Lung (tissue), 11 donors: ENCODE measurements at regions not wholly inside any gene's neighbourhood (a gene's known extent, or its start where the extent isn't known, plus 50 kb on each side); places are given as distances from the start of the nearest gene placed in this dataset.

Experiments used
- ATAC-seq: fragments of 200-7000 bp; cut with Tn5 transposase; one replicate; pipeline ENCODE4 v1.9.1; 2020; ENCODE audit warnings: moderate number of reproducible peaks; ENCODE audit not compliant: insufficient read depth, low FRiP score
- DNase-seq, 3 donors: peaks; one replicate each; pipeline ENCODE4 v3.0.0-alpha.2; 2013 to 2017
- H3K27ac ChIP-seq, 2 donors: one replicate each; pipeline ENCODE4 v1.5.1; 2013; ENCODE audit warnings: mild to moderate bottlenecking in 2 of 2, moderate library complexity in 2 of 2, control low read depth in 1 of 2, inconsistent platforms in 1 of 2, low read depth in 1 of 2, low read length in 1 of 2
- H3K27me3 ChIP-seq, 3 donors: one replicate each; pipeline ENCODE4 v1.5.1; 2013; ENCODE audit warnings: low read length in 2 of 3; ENCODE audit not compliant: control insufficient read depth in 3 of 3, insufficient read depth in 3 of 3
- H3K36me3 ChIP-seq, 4 donors: one replicate each; pipeline ENCODE4 v1.5.1; 2013; ENCODE audit warnings: low read length in 4 of 4, mild to moderate bottlenecking in 1 of 4, moderate library complexity in 1 of 4; ENCODE audit not compliant: control insufficient read depth in 4 of 4, insufficient read depth in 4 of 4
- H3K4me1 ChIP-seq, 5 donors: one replicate each; pipeline ENCODE4 v1.5.1; 2013; ENCODE audit warnings: low read length in 5 of 5, mild to moderate bottlenecking in 2 of 5, moderate library complexity in 1 of 5; ENCODE audit not compliant: control insufficient read depth in 5 of 5, insufficient read depth in 5 of 5
- H3K4me3 ChIP-seq: one replicate; pipeline ENCODE4 v1.5.1; 2013; ENCODE audit warnings: mild to moderate bottlenecking, control low read depth, moderate library complexity
- H3K9ac ChIP-seq, 2 donors: one replicate each; pipeline ENCODE4 v1.5.1; 2013; ENCODE audit warnings: low read length in 2 of 2, control low read depth in 1 of 2; ENCODE audit not compliant: insufficient read depth in 1 of 2
- H3K9me3 ChIP-seq, 4 donors: one replicate each; pipeline ENCODE4 v1.5.1; 2013; ENCODE audit warnings: low read length in 3 of 4, mild to moderate bottlenecking in 1 of 4, moderate library complexity in 1 of 4; ENCODE audit not compliant: control insufficient read depth in 4 of 4, insufficient read depth in 3 of 4
- CTCF ChIP-seq: IDR thresholded peaks from 2 replicates; pipeline ENCODE4 v1.5.1; 2012; ENCODE audit warnings: mild to moderate bottlenecking; ENCODE audit errors: control extremely low read depth, extremely low read depth
- WGBS, 2 donors: extraction: QIAGEN DNeasy Blood & Tissue Kit; methylation state at CpG; one replicate each; pipeline ENCODE4 v1.1.7; 2013; 5-methylcytosine and 5-hydroxymethylcytosine counted together
- donor health status: control.
- donor health status: control.
- donor health status: Bipolar disorder and iron deficiency.
- donor health status: healthy.
- donor health status: DM: yes; HTN: yes; CAD: no.

GRCh38 chr4:56245547-56246232 is 141.6 kb downstream of the AASDH start:
- Histone ChIP-seq H3K4me3 (no peak overlapping the region), H3K9ac (no peak overlapping the region), H3K27ac (no peak overlapping the region), H3K4me1 (no peaks in the 10 kb centered on the region), H3K36me3 (no peaks in the 10 kb centered on the region), H3K27me3 (no peaks in the 10 kb centered on the region), H3K9me3 (no peaks in the 10 kb centered on the region)
- TF ChIP-seq CTCF = no peak
- DNase-seq = no peak
- ATAC-seq = no peak
- 65 to 79% methylated on average over 2 of the region's 2 CpGs for WGBS, 2 donors

- DNase-seq (no peak), ATAC-seq (no peak)
- Histone ChIP-seq H3K27ac (no peak overlapping the region), H3K4me1 (no peaks in the 10 kb centered on the region), H3K9ac (no peak overlapping the region), H3K4me3 (no peak overlapping the region), H3K9me3 (no peaks in the 10 kb centered on the region), H3K27me3 (no peaks in the 10 kb centered on the region), H3K36me3 (no peaks in the 10 kb centered on the region)
- TF ChIP-seq CTCF = no peak
Measured at GRCh38 chr4:56244681-56245080, 142.6 kb downstream of the AASDH start.

- no peak for TF ChIP-seq CTCF
- Histone ChIP-seq H3K27me3 (no peaks in the 10 kb centered on the region), H3K36me3 (no peaks in the 10 kb centered on the region), H3K9me3 (no peaks in the 10 kb centered on the region), H3K4me1 (no peaks in the 10 kb centered on the region), H3K27ac (no peak overlapping the region), H3K4me3 (no peak overlapping the region), H3K9ac (no peak overlapping the region)
- 83 to 93% methylated on average over 2 of the region's 2 CpGs for WGBS, 2 donors
- DNase-seq (no peak), ATAC-seq (no peak)
Measured at GRCh38 chr4:56243107-56243506, 144.2 kb downstream of the AASDH start.

- WGBS, 2 donors = 70 to 85% methylated on average over 6 of the region's 6 CpGs
- no peak for DNase-seq
- ATAC-seq = no peak
- H3K4me3 ChIP-seq = no peak overlapping the region
- no peaks in the 10 kb centered on the region for H3K27me3 ChIP-seq
- TF ChIP-seq CTCF = no peak
- H3K36me3 ChIP-seq = no peaks in the 10 kb centered on the region
- H3K27ac ChIP-seq = no peak overlapping the region
- no peaks in the 10 kb centered on the region for H3K9me3 ChIP-seq
- no peak overlapping the region for H3K9ac ChIP-seq
- no peaks in the 10 kb centered on the region for H3K4me1 ChIP-seq
Measured at GRCh38 chr4:56241500-56241899, 145.8 kb downstream of the AASDH start.
